T-helper 2 cell (primary cell): ENCODE measurements at regions not wholly inside any gene's neighbourhood (a gene's known extent, or its start where the extent isn't known, plus 50 kb on each side); places are given as distances from the start of the nearest gene placed in this dataset.

ENCODE experiments used
- DNase-seq, 5 experiments: peaks; one replicate each; pipeline versions ENCODE4 v3.0.0 to v3.0.0-alpha.2; 2012 to 2022

GRCh38 chr14:101027291-101027690, 123.8 kb upstream of the RTL1 start:
- no peak for DNase-seq

GRCh38 chr14:101027966-101028365, 124.4 kb upstream of the RTL1 start:
- DNase-seq, result no peak

DNA sequence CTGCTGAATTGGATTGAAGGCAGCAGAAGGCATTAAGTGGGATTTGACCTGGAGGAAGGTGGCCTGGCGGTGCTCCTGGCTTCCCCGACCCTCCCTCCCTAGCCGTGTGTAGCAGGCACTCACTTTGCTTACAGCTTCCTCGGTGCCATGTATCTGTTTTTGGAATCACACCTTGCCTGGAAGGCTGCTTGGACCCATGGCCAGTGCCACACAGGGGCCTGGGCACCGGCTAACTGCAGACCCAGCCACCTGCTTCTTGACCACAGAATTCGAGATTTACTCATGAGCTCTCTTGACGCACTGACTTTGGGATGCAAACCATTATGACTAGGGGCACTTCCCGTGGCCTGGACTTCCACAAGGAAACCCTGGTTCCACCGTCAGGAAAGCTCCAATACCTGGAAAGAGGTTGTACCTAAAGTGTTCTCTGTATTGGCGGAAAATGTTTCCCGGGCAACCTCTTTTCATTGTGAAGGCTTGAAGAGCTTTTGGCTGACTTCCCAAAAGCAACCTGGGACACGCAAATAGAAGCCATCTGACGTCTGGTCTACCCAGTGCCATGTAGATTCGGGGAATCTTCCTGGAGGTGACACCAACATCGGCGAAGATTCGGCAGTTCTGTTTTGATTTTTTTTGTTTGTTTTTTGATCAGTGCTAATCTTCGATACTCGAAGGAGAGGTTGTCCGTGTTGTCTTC, 125.6 kb upstream of the RTL1 start:
- DNase-seq, result no peak

DNA sequence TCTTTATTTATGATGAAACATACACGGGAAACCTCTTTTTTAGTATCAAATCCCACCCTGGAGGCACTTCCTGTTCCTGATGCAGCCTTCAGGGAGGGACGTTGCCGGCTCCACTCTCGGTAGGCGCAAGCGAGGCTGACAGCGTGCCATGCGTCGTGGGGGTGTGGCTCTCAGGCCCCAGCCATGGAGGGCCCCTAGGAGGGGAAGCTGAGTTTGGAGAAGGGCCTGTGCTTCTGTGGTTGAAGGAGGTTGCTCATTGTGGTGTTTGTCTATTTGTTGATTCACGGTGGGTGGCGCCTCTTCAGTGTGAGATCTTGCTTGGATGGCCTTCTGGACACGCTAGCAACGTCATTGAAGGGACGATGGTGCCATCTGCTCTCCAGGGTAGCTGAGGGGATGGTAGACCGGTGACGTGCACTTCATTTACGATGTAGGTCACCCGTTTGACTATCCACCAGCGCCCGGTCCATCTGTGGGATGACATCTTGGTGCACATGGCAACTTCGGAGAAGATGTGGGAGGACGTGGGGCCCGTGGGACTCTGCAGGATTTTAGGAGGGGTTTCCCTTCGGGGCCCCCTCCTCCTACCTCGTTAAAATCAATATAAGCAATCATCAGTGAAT, 126.3 kb upstream of the RTL1 start:
- no peak for DNase-seq

DNA sequence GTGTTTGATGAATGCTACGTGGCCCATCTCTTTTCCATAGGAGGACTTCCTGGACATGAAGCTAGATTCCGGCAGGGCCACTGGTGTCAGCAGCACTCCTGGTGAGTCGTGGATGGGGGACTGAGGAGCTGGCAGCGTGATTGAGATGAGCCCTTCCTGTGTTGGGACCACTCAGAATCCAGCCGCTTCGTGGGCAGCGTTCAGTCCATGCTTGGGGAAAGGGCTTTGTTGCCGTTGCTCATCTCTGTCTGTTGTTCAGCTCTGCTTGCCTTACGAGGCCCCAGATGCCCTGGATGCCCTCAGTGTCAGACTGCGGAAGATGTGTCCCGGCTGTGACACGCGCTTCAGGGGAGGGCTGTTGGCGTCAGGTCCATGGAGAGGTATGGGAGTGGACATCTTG, 127.1 kb upstream of the RTL1 start:
- no peak for DNase-seq

- no peak for DNase-seq
Measured at GRCh38 chr14:101031186-101031585, 127.7 kb upstream of the RTL1 start.

- no peak for DNase-seq
Measured at GRCh38 chr14:101031721-101032120, 128.2 kb upstream of the RTL1 start.

- DNase-seq, result no peak
Measured at GRCh38 chr14:101032433-101032832, 128.9 kb upstream of the RTL1 start.

GRCh38 chr14:101033006-101033405, 129.5 kb upstream of the RTL1 start:
- no peak for DNase-seq

- no peak for DNase-seq
Measured at GRCh38 chr14:101033446-101034165, 130.1 kb upstream of the RTL1 start.

- no peak for DNase-seq
Measured at GRCh38 chr14:101034986-101035385, 131.5 kb upstream of the RTL1 start.

GRCh38 chr14:101035466-101036225, 132.1 kb upstream of the RTL1 start:
- no peak for DNase-seq

DNA sequence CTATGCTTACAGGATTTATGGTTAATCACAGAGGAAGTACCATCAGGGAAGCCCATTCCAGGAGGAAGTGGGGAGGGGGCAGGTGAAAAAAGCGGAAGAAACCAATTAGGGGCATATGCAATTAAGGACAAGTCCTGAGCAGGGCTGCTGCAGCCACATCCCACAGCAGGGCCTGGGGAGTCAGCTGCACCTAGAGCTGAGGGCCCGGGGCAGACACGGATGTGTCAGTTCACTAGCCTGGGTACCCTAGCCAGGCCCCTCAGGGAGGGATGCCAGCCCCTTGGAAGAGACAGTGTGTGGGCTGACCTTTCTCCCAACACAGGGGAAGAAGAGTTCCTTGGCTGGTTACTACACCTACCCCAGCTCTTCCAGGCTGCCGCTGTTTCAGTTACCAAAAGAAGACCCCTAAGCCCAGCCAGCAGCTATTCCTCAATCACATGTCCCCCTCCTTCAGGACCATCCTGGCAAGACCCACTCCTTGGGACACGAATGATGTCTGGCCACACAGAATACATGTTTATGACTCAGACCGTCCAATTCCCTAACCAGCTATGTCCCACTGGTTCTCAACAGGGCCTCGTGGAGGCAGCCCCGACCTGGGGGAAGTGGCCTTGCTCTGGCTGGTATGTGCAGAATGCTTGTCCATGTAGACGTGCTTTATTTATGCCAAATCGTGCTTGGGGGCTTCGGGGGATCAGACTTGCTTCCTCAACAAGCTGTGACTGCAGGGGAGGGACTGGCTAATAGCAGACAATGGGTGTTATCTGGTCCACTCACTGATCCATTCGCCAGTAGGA, 133.7 kb upstream of the RTL1 start:
- DNase-seq, result no peak

GRCh38 chr14:101039031-101039754, 135.7 kb upstream of the RTL1 start:
- DNase-seq, result no peak

DNA sequence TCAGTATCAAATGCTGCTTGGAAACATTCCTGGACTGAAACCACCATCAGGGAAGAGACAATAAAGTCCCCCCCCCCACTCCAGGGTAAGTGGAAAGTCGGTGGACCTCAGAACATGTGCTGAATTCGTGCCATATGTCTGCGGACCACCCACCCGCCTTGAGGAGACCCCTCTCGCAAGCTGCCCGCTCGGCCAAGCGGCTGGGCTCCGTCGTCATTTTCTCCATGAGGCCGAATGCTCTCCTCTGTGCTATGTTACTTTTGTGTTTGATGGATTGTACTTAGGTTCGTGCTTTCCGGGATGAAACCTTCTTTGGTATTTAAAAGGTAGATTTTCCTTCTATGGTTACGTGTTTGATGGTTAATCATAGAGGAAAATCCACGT, 136.2 kb upstream of the RTL1 start:
- DNase-seq, result no peak

GRCh38 chr14:101040538-101041442, 137.3 kb upstream of the RTL1 start:
- DNase-seq, result no peak

DNA sequence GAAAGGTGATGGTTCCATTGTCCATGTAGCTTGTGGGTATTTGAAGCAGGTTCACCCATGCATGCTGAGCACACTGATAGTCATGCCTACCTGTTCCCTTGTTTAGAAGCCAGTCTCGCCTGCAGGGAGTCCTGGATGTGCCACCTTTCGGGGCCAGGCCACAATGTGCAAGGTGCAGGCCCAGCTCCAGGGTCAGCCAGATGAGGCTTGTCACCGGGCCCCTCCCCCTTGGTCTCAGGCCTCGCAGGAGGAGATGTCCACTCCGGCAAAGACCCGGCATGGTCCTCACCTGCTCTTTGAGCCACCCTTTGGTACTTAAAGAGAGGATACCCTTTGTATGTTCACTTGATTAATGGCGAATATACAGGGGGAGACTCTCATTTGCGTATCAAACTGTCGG, 140.4 kb upstream of the RTL1 start:
- DNase-seq, result no peak

DNA sequence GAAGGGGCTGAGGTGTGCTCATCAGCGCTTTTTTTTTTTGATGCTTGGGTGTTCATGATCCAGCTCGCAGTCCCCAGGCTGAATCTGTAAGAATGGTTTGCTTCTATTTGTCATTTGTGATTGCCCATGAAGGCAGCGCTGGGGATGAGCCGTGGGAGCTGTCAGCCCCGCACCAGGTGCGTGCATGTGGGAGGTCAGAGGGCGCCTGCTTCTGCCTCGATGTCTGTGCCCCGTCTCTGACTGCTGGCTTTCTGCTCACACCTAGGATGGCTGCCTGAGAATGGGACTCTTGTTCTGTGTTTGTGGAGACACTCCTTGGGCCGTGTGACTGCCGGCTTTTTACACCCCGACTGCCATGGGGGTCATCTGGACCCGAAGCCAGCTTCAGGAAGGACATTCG, 141.2 kb upstream of the RTL1 start:
- no peak for DNase-seq

DNA sequence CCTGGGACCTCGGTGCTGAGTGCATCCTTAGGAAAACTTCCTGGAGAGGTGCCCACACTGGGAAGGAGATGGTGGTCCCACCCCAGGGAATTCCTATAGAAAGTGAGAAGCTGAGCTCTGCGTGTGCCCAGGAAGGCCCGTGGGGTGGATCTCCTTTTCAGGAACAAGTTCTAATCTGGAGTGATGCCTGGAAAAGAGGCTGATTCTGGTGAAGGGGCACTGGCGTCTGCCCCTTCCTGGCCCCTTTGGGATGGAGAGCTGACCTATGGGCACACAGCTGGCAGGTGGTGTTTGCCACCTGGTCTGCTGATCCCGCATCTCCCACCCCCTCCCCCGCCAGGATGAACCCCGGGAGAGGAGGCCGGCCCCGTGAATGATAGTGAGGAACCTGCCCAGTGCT, 142.0 kb upstream of the RTL1 start:
- no peak for DNase-seq

GRCh38 chr14:101046071-101046470, 142.5 kb upstream of the RTL1 start:
- DNase-seq, result no peak

GRCh38 chr14:101047326-101047725, 143.8 kb upstream of the RTL1 start:
- no peak for DNase-seq
